Erythroblast (primary cell): ENCODE measurements at regions not wholly inside any gene's neighbourhood (a gene's known extent, or its start where the extent isn't known, plus 50 kb on each side); places are given as distances from the start of the nearest gene placed in this dataset.

ENCODE experiments used
- DNase-seq, 2 experiments: peaks; one replicate each; lab custom pipeline; 2025; lab: John Stamatoyannopoulos, UW
- GATA1 ChIP-seq: IDR thresholded peaks from 2 replicates; pipeline ENCODE4 v1.6.1; 2011; ENCODE audit warnings: low read depth, mild to moderate bottlenecking, control low read depth, low read length, moderate library complexity
- POLR2A ChIP-seq: IDR thresholded peaks from 2 replicates; pipeline ENCODE4 v1.6.1; 2011; ENCODE audit warnings: mild to moderate bottlenecking, low read length

DNA sequence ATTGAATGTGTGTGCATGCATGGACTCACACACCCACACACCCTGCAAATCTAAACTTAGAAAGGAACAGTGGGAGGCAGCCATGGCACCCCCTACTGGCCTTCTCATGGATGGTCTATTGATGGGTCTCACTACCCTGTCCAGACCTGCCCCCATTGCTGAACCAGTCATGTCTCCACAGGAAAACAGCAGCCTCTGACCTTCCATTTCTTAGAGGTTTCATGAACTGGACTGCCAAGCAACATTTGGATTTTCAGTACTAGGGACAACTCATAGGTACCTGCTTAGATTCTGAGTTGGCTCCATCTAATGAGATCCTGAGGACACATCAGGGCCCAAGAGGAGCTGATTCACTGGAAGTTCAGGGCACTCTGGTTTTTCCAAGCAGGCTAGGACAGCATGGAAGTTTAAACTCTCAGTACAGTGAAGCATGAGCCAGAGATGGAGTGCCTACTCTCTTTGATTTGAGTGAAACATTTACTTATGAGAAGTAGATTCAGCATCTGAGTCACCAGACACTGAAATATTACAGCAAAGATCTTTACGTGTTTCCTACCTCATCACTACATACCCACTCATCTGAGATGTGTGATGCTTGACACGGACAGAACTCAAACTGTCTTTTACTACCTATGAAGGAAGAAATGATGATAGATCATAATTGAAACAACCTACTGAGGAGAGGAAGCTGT lies 98.9 kb upstream of the PLEKHG7 start:
- no peak for TF ChIP-seq GATA1
- DNase-seq: peak; percentile 2 to 5

DNA sequence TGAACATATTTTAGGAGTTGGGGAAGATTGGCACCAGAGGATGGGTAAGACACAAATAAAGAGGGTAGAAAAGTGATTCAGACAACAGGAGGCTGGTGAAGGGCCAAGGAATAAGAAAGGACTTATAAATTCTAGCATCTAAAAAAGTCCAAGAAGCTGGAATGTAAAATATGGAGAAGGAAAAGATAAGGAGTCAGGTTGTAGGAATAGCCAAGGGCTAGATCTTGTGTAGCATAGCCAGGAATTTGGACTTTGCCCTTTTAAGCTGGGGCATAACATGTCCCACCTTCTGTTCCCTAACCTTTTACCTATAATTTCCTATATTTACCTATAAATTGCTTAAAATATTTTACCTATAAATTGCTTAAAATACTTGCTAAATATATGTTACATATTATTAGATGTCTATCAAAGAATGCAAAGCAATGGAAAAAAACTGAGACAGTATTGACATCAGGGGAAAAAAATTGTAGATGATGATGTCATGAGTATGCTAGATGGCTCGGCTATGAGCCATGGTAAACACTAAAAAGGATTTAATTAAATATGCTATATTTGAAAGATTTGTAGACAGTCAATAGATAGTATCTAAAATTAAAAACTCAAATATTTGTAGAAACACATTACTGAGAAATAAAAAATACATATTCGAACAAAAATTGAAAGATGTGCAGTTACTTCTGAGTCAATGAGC lies 99.7 kb upstream of the PLEKHG7 start:
- DNase-seq: no peak
- TF ChIP-seq GATA1: no peak
- TF ChIP-seq POLR2A: no peak

DNA sequence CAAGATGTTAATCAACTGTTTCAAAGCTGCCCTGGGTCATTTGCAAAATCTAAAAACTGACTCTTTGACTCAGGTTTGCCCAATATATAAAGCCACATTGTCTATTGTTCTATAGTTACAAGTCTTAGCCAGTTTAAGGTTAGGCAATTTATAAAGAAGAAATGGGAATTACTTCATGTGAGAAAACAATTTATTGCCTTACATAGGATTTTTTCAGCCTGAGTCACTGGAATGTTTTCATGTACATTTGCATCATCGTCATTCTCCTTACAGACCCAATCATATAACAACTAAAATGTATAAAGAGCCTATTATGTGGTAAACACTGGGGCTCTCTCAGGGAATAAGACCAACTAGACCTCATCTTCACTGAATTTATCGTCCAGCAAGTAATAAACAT lies 100.3 kb upstream of the PLEKHG7 start:
- no peak for DNase-seq

DNA sequence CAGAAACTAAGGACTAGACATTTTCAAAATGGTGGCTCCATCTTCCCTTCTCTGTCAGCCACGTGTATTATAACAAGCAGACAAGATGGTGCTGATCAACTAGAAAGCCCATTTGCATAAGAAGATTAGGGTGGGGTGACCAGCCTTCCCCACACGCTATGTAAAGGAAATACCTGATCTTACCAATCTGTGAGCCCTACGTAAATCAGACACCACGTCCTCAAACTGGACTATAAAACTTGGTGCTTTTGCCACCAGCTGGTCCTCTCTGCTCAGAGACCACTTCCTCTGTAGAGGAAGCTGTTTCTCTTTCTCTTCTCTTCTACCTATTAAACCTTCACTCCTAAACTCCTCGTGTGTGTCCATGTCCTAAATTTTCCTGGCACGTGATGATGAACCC lies 101.1 kb upstream of the PLEKHG7 start:
- DNase-seq: no peak
- TF ChIP-seq GATA1: no peak
- no peak for TF ChIP-seq POLR2A

More for the DNA sequence above, 100.3 kb upstream of the PLEKHG7 start:
- TF ChIP-seq GATA1 (no peak), POLR2A (no peak)

GRCh38 chr12:92601176-92601575 lies 101.6 kb upstream of the PLEKHG7 start:
- no peak for TF ChIP-seq POLR2A
- no peak for TF ChIP-seq GATA1
- peak in 1 of 2 experiments; percentile 67 for DNase-seq

DNA sequence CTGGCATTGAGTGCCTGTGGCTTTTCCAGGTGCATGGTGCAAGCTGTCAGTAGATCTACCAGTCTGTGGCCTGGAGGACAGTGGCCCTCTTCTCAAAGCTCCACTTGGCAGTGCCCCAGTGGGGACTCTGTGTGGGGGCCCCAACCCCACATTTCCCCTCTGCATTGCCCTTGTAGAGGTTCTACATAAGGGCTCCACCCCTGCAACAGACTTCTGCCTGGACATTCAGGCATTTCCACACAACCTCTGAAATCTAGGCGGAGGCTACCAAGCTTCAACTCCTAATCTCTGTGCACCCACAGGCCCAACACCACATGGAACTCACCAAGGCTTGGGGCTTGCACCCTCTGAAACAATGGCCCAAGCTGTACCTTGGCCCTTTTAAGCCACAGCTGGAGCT lies 102.7 kb upstream of the PLEKHG7 start:
- TF ChIP-seq POLR2A (no peak), GATA1 (no peak)
- DNase-seq: peak in 1 of 2 experiments; percentile 8

DNA sequence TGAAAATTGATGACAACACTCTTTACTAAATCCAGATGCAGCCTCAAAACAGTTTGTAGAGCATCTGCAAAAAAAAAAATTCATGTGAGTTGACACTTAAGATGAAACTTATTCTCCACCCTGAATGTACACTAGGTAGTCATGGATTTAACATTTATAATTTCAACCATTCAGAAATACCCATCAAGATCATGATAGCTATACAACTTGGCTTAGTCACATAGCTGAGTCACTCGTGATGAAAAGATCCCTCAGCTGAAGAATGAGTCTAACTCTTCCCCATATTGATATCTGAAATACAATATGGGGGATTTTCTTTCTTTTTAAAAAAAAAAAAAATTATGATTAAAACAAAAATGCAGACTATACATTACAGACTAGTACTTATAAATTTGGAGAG lies 104.8 kb upstream of the PLEKHG7 start:
- TF ChIP-seq POLR2A: no peak
- no peak for TF ChIP-seq GATA1
- no peak for DNase-seq

- no peak for DNase-seq
- TF ChIP-seq POLR2A (no peak), GATA1 (no peak)
These were observed 105.7 kb upstream of the PLEKHG7 start for GRCh38 chr12:92597118-92597517.

DNA sequence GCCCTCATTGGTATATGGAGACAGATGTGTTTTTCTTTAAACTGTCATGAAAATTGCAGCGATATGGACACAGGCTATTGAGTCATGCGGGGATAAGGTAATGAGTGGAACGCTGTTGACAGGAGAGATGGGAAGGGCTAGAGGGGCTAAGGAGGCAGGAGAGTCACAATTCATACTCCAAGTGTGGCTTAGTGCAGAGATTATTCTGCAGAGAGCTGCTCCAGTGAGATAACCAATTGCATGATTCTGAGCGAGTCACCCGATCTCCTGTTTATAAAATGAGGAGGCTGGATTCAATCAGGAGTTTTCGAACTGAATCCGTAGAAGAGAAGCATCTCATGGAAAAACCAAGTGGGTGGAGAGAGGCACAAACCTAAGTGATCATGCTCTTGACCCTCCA lies 106.4 kb upstream of the PLEKHG7 start:
- DNase-seq: no peak
- TF ChIP-seq GATA1: no peak
- TF ChIP-seq POLR2A: no peak

DNA sequence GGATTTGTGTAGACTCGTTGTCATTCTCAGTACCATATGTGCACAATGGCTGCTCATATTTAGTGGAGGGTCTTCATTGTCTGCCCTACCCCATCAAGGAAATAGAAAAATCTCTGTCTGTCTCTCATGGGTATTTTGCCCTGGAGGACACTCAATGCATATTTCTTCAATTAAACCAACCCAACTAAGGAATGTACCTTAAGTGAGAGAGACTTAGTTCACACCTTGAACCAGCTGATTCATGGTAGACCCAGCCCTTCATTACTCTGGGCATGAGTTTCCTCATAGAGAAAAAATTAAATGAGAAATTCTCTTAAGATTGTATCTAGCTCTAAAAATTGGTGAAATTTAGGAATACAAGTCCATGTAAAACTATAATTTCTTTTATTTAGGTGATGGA lies 107.1 kb upstream of the PLEKHG7 start:
- DNase-seq: no peak
- TF ChIP-seq POLR2A (no peak), GATA1 (no peak)

- TF ChIP-seq GATA1 (no peak), POLR2A (no peak)
- no peak for DNase-seq
These were observed 108.9 kb upstream of the PLEKHG7 start for GRCh38 chr12:92593734-92594402.

GRCh38 chr12:92585115-92585727 lies 117.6 kb upstream of the PLEKHG7 start:
- no peak for TF ChIP-seq GATA1
- no peak for TF ChIP-seq POLR2A
- no peak for DNase-seq

DNA sequence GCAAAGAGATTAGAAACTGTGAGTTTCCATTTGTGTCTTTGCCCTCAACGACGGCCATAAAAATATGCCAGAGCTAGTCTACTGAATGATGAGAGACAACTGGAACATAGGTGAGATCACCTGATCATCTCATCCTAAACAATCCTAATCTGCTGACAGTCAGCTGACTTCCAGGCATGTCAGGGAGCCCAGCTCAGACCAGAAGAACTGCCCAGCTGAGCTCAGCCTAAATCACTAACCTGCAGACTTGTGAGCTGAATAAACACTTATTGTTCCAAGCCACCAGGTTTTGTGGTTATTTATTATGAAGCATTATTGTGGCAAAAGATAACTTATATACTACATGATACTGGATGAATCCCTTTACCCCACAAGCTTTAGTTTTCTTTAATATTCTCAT lies 118.9 kb upstream of the PLEKHG7 start:
- TF ChIP-seq POLR2A: no peak
- no peak for TF ChIP-seq GATA1
- no peak for DNase-seq

- no peak for TF ChIP-seq POLR2A
- TF ChIP-seq GATA1: no peak
- DNase-seq: no peak
These were observed 119.9 kb upstream of the PLEKHG7 start for GRCh38 chr12:92582893-92583292.
